ENCODE measurements at regions not wholly inside any gene's neighbourhood (a gene's known extent, or its start where the extent isn't known, plus 50 kb on each side); places are given as distances from the start of the nearest gene placed in this dataset.

GRCh38 chr9:106111039-106111730 lies 416.8 kb downstream of the TMEM38B start:
- no peak for TF ChIP-seq CTCF (IDR thresholded peaks at IDR 0.05; ENCODE audit: low read depth, low read length)
- no peak overlapping the region for H3K4me3 ChIP-seq (ENCODE audit: low read depth, low read length)

GRCh38 chr9:106112935-106113334 lies 418.6 kb downstream of the TMEM38B start:
- TF ChIP-seq CTCF (IDR thresholded peaks at IDR 0.05; ENCODE audit: low read depth, low read length) = no peak

GRCh38 chr9:106119176-106119575 lies 424.8 kb downstream of the TMEM38B start:
- no peak for TF ChIP-seq CTCF (IDR thresholded peaks at IDR 0.05; ENCODE audit: low read depth, low read length)
- H3K4me3 ChIP-seq (ENCODE audit: low read depth, low read length) = no peak overlapping the region

More at GRCh38 chr9:106112935-106113334, 418.6 kb downstream of the TMEM38B start:
- no peak overlapping the region for H3K4me3 ChIP-seq (ENCODE audit: low read depth, low read length)

- H3K4me3 ChIP-seq (ENCODE audit: low read depth, low read length) = no peak overlapping the region
Measured at GRCh38 chr9:106120071-106120470, 425.7 kb downstream of the TMEM38B start.

GRCh38 chr9:106127776-106128175 lies 433.4 kb downstream of the TMEM38B start:
- no peak overlapping the region for H3K4me3 ChIP-seq (ENCODE audit: low read depth, low read length)
- TF ChIP-seq CTCF (IDR thresholded peaks at IDR 0.05; ENCODE audit: low read depth, low read length) = no peak

More at GRCh38 chr9:106120071-106120470, 425.7 kb downstream of the TMEM38B start:
- no peak for TF ChIP-seq CTCF (IDR thresholded peaks at IDR 0.05; ENCODE audit: low read depth, low read length)

GRCh38 chr9:106130374-106130773 lies 436.0 kb downstream of the TMEM38B start:
- no peak overlapping the region for H3K4me3 ChIP-seq (ENCODE audit: low read depth, low read length)
- TF ChIP-seq CTCF (IDR thresholded peaks at IDR 0.05; ENCODE audit: low read depth, low read length) = no peak

- no peak for TF ChIP-seq CTCF (IDR thresholded peaks at IDR 0.05; ENCODE audit: low read depth, low read length)
- no peak overlapping the region for H3K4me3 ChIP-seq (ENCODE audit: low read depth, low read length)
Measured at GRCh38 chr9:106143781-106144180, 449.4 kb downstream of the TMEM38B start.

All from WI38 (cell line).